GM21447 (cell line): ENCODE measurements at regions not wholly inside any gene's neighbourhood (a gene's known extent, or its start where the extent isn't known, plus 50 kb on each side); places are given as distances from the start of the nearest gene placed in this dataset.
"Not testable (repeated sequence)": the region's sequence is repeated elsewhere in the genome, so short reads cannot be mapped to it uniquely, and the experiment has no call there.

Experiments
- ATAC-seq: cut with Tn5 transposase; IDR thresholded peaks from one replicate; pipeline ENCODE4 v1.9.1; 2021; ENCODE audit not compliant: unreplicated experiment

DNA sequence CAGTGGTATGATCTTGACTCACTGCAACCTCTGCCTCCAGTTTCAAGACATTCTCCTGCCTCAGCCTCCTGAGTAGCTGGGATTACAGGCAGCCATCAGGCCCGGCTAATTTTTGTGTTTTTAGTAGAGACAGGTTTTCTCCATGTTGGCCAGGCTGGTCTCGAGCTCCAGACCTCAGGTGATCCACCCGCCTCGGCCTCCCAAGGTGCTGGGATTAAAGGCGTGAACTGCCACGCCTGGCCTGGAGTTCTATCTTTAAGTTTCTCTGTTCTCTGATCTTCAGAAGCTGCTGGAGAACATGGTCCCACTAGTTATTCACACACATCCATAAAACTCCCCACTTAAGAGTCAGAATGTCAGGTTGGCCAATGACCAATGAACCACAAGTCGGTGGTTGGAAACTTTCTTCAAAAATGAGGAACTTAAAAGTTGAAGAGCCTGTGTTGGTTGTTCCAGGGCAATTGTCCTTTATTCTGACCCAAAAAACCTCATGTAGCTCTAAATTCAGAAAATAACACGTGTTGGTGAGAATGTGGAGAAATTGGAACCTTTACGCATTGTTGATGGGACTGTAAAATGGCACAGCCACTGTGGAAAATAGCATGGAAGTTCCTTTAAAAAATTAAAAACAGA, 55.9 kb upstream of the PIK3CB start:
- peak; percentile 84 for ATAC-seq

GRCh38 chr3:138889792-138890191, 55.1 kb upstream of the PIK3CB start:
- no peak for ATAC-seq

DNA sequence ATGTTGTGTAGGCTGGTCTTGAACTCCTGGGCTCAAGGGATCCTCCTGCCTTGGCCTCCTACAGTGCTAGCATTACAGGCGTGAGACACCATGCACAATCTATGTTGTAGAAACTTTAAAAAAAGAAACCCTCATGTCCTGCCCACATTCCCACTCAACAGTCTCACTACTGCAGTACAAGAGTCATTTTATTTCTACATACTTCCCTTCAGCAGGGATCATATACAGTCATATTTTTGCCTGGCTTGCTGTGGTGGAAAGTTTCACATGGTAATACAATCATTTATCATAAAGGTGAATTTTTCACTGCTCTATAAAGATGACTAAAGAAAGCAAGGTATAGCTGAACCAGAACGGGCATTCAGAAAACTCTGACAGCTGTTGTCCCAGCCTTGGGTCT, 53.8 kb upstream of the PIK3CB start:
- ATAC-seq = no peak

- not testable (repeated sequence) for ATAC-seq
Measured at GRCh38 chr3:138886096-138886495, 51.4 kb upstream of the PIK3CB start.
